MM.1S (cell line): ENCODE measurements at regions not wholly inside any gene's neighbourhood (a gene's known extent, or its start where the extent isn't known, plus 50 kb on each side); places are given as distances from the start of the nearest gene placed in this dataset.

Experiments
- DNase-seq: peaks from one replicate; pipeline ENCODE4 v3.0.0-alpha.2; 2015
- H2AFZ ChIP-seq: fragments of 300-600 bp; sonication (generic); 2 replicates; pipeline ENCODE4 v1.6.0; 2016; ENCODE audit warnings: antibody characterized with exemption, low read length
- H3F3A ChIP-seq: fragments of 300-600 bp; sonication (generic); 2 replicates; pipeline ENCODE4 v1.6.1; 2016; ENCODE audit warnings: mild to moderate bottlenecking, antibody characterized with exemption, low read length, moderate library complexity, mixed read lengths; ENCODE audit not compliant: insufficient read depth
- H3K27ac ChIP-seq: fragments of 300-600 bp; sonication (generic); 2 replicates; pipeline ENCODE4 v1.5.1; 2016; ENCODE audit warnings: mild to moderate bottlenecking, low read length
- H3K27me3 ChIP-seq: fragments of 300-600 bp; sonication (generic); replicated peaks from 2 replicates; pipeline ENCODE4 v1.6.0; 2016; ENCODE audit warnings: low read length; ENCODE audit not compliant: insufficient read depth
- H3K36me3 ChIP-seq: fragments of 300-600 bp; sonication (generic); replicated peaks from 2 replicates; pipeline ENCODE4 v1.6.1; 2016; ENCODE audit warnings: mild to moderate bottlenecking, low read length, mixed read lengths; ENCODE audit not compliant: insufficient read depth
- H3K4me1 ChIP-seq: fragments of 300-600 bp; sonication (generic); 2 replicates; pipeline ENCODE4 v1.6.1; 2016; ENCODE audit warnings: low read length, mixed read lengths
- H3K4me2 ChIP-seq: fragments of 300-600 bp; sonication (generic); 2 replicates; pipeline ENCODE4 v1.6.0; 2016; ENCODE audit warnings: low read depth, low read length
- H3K4me3 ChIP-seq: fragments of 300-600 bp; sonication (generic); 2 replicates; pipeline ENCODE4 v1.5.1; 2016; ENCODE audit warnings: low read length, mixed read lengths
- H3K79me2 ChIP-seq: fragments of 300-600 bp; sonication (generic); 2 replicates; pipeline ENCODE4 v1.6.1; 2016; ENCODE audit warnings: mixed run types, low read length, mixed read lengths
- H3K9ac ChIP-seq: fragments of 300-600 bp; sonication (generic); 2 replicates; pipeline ENCODE4 v1.6.1; 2016; ENCODE audit warnings: low read length, mixed read lengths
- H3K9me2 ChIP-seq: fragments of 300-600 bp; sonication (generic); replicated peaks from 2 replicates; pipeline ENCODE4 v1.6.1; 2016; ENCODE audit warnings: mild to moderate bottlenecking, low read length, mixed read lengths; ENCODE audit not compliant: insufficient read depth
- H3K9me3 ChIP-seq: fragments of 300-600 bp; sonication (generic); replicated peaks from 2 replicates; pipeline ENCODE4 v1.6.1; 2016; ENCODE audit warnings: mild to moderate bottlenecking, low read length, mixed read lengths; ENCODE audit not compliant: insufficient read depth
- H4K20me1 ChIP-seq: fragments of 300-600 bp; sonication (generic); 2 replicates; pipeline ENCODE4 v1.6.1; 2016; ENCODE audit warnings: mild to moderate bottlenecking, low read length, moderate library complexity, mixed read lengths; ENCODE audit not compliant: insufficient read depth
- EZH2 ChIP-seq: fragments of 300-600 bp; sonication (generic); optimal IDR thresholded peaks from 2 replicates; pipeline ENCODE3; 2017; ENCODE audit warnings: low read depth, mild to moderate bottlenecking, antibody characterized with exemption, low read length, mixed read lengths
- EZH2phosphoT487 ChIP-seq: fragments of 300-600 bp; sonication (generic); IDR thresholded peaks from 2 replicates; pipeline ENCODE4 v1.6.1; 2018; ENCODE audit warnings: antibody characterized with exemption, low read length
- TF ChIP-seq, protein P1 (sequence below): fragments of 300-600 bp; sonication (generic); IDR thresholded peaks from 2 replicates; pipeline ENCODE4 v1.5.1; 2016; ENCODE audit warnings: antibody characterized with exemption, low read length, mixed read lengths

DNA sequence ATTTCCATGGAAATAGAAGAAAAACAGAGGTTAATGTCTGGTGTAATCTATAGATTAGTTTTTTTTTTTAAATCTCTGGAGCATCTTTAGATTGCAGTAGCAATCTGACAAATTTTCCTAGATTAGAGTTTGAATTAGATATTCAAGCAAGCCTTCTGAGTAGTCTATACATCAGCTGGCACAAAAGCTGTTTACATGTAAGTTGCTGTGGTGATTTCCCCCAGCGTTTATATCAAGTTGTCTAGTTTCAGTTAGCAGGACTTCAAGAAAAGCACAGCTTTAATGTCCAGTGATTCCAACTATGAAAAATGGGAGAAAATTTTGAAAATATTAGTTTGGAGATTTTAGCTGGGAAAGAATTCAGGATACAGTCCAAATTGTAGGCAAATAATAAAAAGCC, 605.0 kb upstream of the USP15 start:
- Histone ChIP-seq H3K9me3 (no peaks in the 10 kb centered on the region), H3K36me3 (no peaks in the 10 kb centered on the region), H3K27me3 (no peaks in the 10 kb centered on the region), H3K9ac (no peak overlapping the region), H3K79me2 (no peaks in the 10 kb centered on the region), H3K4me2 (no peak overlapping the region), H2AFZ (no peak overlapping the region), H3K4me1 (no peaks in the 10 kb centered on the region), H3F3A (no peaks in the 10 kb centered on the region), H3K4me3 (no peak overlapping the region), H3K27ac (no peak overlapping the region), H3K9me2 (no peaks in the 10 kb centered on the region), H4K20me1 (no peaks in the 10 kb centered on the region)
- DNase-seq = no peak
- no peak for TF ChIP-seq EZH2phosphoT487
- TF ChIP-seq EZH2 = no peak
- TF ChIP-seq, protein P1, sequence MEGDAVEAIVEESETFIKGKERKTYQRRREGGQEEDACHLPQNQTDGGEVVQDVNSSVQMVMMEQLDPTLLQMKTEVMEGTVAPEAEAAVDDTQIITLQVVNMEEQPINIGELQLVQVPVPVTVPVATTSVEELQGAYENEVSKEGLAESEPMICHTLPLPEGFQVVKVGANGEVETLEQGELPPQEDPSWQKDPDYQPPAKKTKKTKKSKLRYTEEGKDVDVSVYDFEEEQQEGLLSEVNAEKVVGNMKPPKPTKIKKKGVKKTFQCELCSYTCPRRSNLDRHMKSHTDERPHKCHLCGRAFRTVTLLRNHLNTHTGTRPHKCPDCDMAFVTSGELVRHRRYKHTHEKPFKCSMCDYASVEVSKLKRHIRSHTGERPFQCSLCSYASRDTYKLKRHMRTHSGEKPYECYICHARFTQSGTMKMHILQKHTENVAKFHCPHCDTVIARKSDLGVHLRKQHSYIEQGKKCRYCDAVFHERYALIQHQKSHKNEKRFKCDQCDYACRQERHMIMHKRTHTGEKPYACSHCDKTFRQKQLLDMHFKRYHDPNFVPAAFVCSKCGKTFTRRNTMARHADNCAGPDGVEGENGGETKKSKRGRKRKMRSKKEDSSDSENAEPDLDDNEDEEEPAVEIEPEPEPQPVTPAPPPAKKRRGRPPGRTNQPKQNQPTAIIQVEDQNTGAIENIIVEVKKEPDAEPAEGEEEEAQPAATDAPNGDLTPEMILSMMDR = no peak

DNA sequence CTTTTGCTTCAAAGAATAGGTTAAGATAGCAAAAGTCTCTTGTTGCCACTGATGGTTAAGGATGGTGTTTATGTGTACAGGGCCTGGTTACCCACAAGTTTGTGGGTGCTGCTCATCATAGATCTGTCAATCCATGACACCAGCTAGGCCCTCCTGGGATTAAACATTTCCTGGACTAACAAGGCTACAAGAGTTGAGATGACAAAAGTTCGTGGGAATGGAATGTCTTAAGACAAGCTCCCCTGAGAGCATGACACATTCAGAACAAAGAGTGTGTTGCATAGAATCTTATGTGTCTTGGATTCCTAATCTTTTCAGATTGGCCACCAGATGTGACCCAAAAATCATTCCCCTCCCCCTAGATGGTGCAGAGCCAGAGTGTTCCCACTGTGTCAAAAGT, 592.5 kb upstream of the USP15 start:
- H3K36me3 ChIP-seq = no peaks in the 10 kb centered on the region
- no peaks in the 10 kb centered on the region for H3K79me2 ChIP-seq
- H3K9ac ChIP-seq = no peak overlapping the region
- no peaks in the 10 kb centered on the region for H3F3A ChIP-seq
- no peaks in the 10 kb centered on the region for H3K9me2 ChIP-seq
- no peak overlapping the region for H2AFZ ChIP-seq
- H3K27me3 ChIP-seq = no peaks in the 10 kb centered on the region
- no peak overlapping the region for H3K4me3 ChIP-seq
- H3K27ac ChIP-seq = no peak overlapping the region
- no peaks in the 10 kb centered on the region for H4K20me1 ChIP-seq
- H3K4me1 ChIP-seq = no peaks in the 10 kb centered on the region
- TF ChIP-seq, protein P1 = no peak
- TF ChIP-seq EZH2phosphoT487 (no peak), EZH2 (no peak)
- no peak overlapping the region for H3K4me2 ChIP-seq
- no peak for DNase-seq
- H3K9me3 ChIP-seq = no peaks in the 10 kb centered on the region

DNA sequence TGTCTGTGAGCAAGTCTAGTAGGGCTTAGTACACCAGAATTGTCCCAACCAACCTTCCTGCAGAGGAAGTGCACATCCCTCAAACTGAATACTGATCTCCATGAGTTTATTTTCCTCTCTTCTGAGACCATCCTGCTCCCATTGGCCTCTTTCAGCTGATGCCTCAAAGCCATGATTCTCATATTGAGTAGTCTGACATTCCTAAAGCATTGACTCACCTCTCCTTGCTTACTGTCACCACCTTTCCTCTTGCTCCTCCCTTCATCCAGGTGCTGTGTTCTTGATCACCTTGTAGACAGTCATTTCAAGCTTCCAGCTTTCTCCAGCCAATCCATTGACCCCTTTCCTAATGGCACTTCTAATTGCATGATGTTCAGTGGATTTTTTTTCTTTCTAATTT, 583.7 kb upstream of the USP15 start:
- no peaks in the 10 kb centered on the region for H4K20me1 ChIP-seq
- H3K4me2 ChIP-seq = no peak overlapping the region
- no peak overlapping the region for H2AFZ ChIP-seq
- H3K4me3 ChIP-seq = no peak overlapping the region
- DNase-seq = no peak
- H3K4me1 ChIP-seq = no peaks in the 10 kb centered on the region
- no peaks in the 10 kb centered on the region for H3F3A ChIP-seq
- H3K27me3 ChIP-seq = no peaks in the 10 kb centered on the region
- TF ChIP-seq EZH2phosphoT487 (no peak), EZH2 (no peak)
- TF ChIP-seq, protein P1 = no peak
- H3K27ac ChIP-seq = no peak overlapping the region
- no peaks in the 10 kb centered on the region for H3K9me2 ChIP-seq
- H3K9me3 ChIP-seq = no peaks in the 10 kb centered on the region
- H3K36me3 ChIP-seq = no peaks in the 10 kb centered on the region
- H3K79me2 ChIP-seq = no peaks in the 10 kb centered on the region
- H3K9ac ChIP-seq = no peak overlapping the region

DNA sequence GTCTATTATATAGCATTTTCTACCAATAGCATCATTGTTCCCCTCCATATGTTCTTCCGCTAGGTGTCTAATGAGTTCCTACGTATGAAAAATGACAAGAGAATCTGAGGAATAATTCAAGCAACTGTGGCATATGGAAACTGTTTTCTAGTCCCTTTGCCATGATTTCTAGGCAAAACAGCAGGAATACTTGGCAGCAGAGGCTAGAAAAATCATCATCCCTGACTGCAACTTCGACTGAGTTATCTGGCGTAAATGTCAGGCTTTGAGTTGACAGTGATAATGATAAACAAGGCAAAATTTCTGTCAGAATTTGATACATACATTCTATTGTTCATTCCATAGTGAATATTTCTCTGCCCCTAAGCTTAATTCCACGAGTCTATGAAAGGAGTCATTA, 572.8 kb upstream of the USP15 start:
- Histone ChIP-seq H3K9me2 (no peaks in the 10 kb centered on the region), H3F3A (no peaks in the 10 kb centered on the region), H2AFZ (no peak overlapping the region), H3K4me2 (no peak overlapping the region), H3K4me1 (no peaks in the 10 kb centered on the region), H3K36me3 (no peaks in the 10 kb centered on the region), H3K27me3 (no peaks in the 10 kb centered on the region), H3K4me3 (no peak overlapping the region), H3K9ac (no peak overlapping the region), H4K20me1 (no peaks in the 10 kb centered on the region), H3K79me2 (no peaks in the 10 kb centered on the region), H3K9me3 (no peaks in the 10 kb centered on the region), H3K27ac (no peak overlapping the region)
- TF ChIP-seq, protein P1 = no peak
- TF ChIP-seq EZH2phosphoT487 (no peak), EZH2 (no peak)
- DNase-seq = no peak
